SK-N-SH (cell line): ENCODE measurements at regions not wholly inside any gene's neighbourhood (a gene's known extent, or its start where the extent isn't known, plus 50 kb on each side); places are given as distances from the start of the nearest gene placed in this dataset.

Experiments used
- CTCF ChIA-PET: fragments of 300-600, 350-600 bp; formaldehyde crosslinking; extraction: SDS; loops from one replicate; lab custom pipeline; 2021; lab: Yijun Ruan, JAX
- POLR2A ChIA-PET: fragments of 350-600 bp; sonication (Branson Sonifier 250); formaldehyde crosslinking; extraction: SDS; loops from one replicate; lab custom pipeline; 2020; ENCODE audit warnings: antibody characterized with exemption, inconsistent platforms; lab: Yijun Ruan, JAX
- DNase-seq: peaks from one replicate; pipeline ENCODE4 v3.0.0; 2012
- H2AFZ ChIP-seq: fragments of 200-600 bp; sonication (generic); 2 replicates; pipeline ENCODE4 v1.8.1; 2016; ENCODE audit warnings: antibody characterized with exemption, mild to moderate bottlenecking, low read depth
- H3F3A ChIP-seq: fragments of 200-600 bp; sonication (generic); replicated peaks from 2 replicates; pipeline ENCODE3; 2016; ENCODE audit warnings: antibody characterized with exemption, mild to moderate bottlenecking; ENCODE audit not compliant: insufficient read depth
- H3K27ac ChIP-seq, 2 experiments: fragments of 200-500 bp in 1 of 2; fragments of 200-600 bp in 1 of 2; sonication (Bioruptor generic) in 1 of 2; sonication (generic), shearing (Covaris generic) in 1 of 2; 2 replicates each; pipeline versions ENCODE4 v1.5.1 to v1.6.1; 2014 to 2016; ENCODE audit warnings: low read depth in 2 of 2, inconsistent platforms in 1 of 2, low read length in 1 of 2, mild to moderate bottlenecking in 1 of 2, mixed read lengths in 1 of 2
- H3K27me3 ChIP-seq: fragments of 200-600 bp; sonication (generic), shearing (Covaris generic); 2 replicates; pipeline ENCODE4 v1.6.1; 2016; ENCODE audit warnings: mixed run types; ENCODE audit not compliant: insufficient read depth
- H3K36me3 ChIP-seq, 2 experiments: fragments of 200-500 bp in 1 of 2; fragments of 200-600 bp in 1 of 2; sonication (Bioruptor generic) in 1 of 2; sonication (generic) in 1 of 2; replicated peaks in 1 of 2; 2 replicates each; pipeline versions ENCODE3 to v1.5.1; 2014 to 2016; ENCODE audit warnings: low read length in 1 of 2, mild to moderate bottlenecking in 1 of 2; ENCODE audit not compliant: insufficient read depth in 2 of 2, control insufficient read depth in 1 of 2
- H3K4me1 ChIP-seq, 2 experiments: fragments of 200-500 bp in 1 of 2; fragments of 200-600 bp in 1 of 2; sonication (Bioruptor generic) in 1 of 2; sonication (generic), shearing (Covaris generic) in 1 of 2; 2 replicates each; pipeline versions ENCODE4 v1.5.1 to v1.6.1; 2014 to 2016; ENCODE audit warnings: low read depth in 1 of 2, low read length in 1 of 2, mixed run types in 1 of 2; ENCODE audit not compliant: insufficient read depth in 2 of 2, control insufficient read depth in 1 of 2
- H3K4me2 ChIP-seq: fragments of 200-600 bp; sonication (generic), shearing (Covaris generic); 2 replicates; pipeline ENCODE4 v1.6.1; 2017; ENCODE audit warnings: mixed run types
- H3K4me3 ChIP-seq, 2 experiments: fragments of 200-500 bp in 1 of 2; fragments of 200-600 bp in 1 of 2; sonication (Bioruptor generic) in 1 of 2; sonication (generic), shearing (Covaris generic) in 1 of 2; 2 replicates each; pipeline versions ENCODE4 v1.5.1 to v1.8.1; 2014 to 2016; ENCODE audit warnings: low read depth in 2 of 2, inconsistent platforms in 1 of 2, low read length in 1 of 2, mild to moderate bottlenecking in 1 of 2, mixed read lengths in 1 of 2, moderate library complexity in 1 of 2
- H3K79me2 ChIP-seq: fragments of 200-600 bp; sonication (generic); 2 replicates; pipeline ENCODE4 v1.8.1; 2017; ENCODE audit warnings: mild to moderate bottlenecking; ENCODE audit not compliant: insufficient read depth
- H3K9ac ChIP-seq: fragments of 200-600 bp; sonication (generic); 2 replicates; pipeline ENCODE4 v1.6.1; 2017; ENCODE audit warnings: mixed run types
- H3K9me2 ChIP-seq: fragments of 200-600 bp; sonication (generic); 2 replicates; pipeline ENCODE4 v1.6.1; 2017; ENCODE audit warnings: mixed run types
- H3K9me3 ChIP-seq: fragments of 200-600 bp; sonication (generic); 2 replicates; pipeline ENCODE4 v1.6.1; 2017; ENCODE audit warnings: mixed run types, mild to moderate bottlenecking, moderate library complexity
- H4K20me1 ChIP-seq: fragments of 200-600 bp; sonication (generic); 2 replicates; pipeline ENCODE4 v1.6.1; 2017; ENCODE audit warnings: mild to moderate bottlenecking, mixed run types; ENCODE audit not compliant: insufficient read depth
- CHD2 ChIP-seq: fragments of 150-350 bp; IDR thresholded peaks from 2 replicates; pipeline ENCODE4 v1.6.1; 2018; ENCODE audit warnings: low read length; ENCODE audit not compliant: partially characterized antibody
- ELF1 ChIP-seq: IDR thresholded peaks from 2 replicates; pipeline ENCODE4 v1.4.0; 2012
- FOXJ3 ChIP-seq: sonication (generic); formaldehyde crosslinking; IDR thresholded peaks from 2 replicates; pipeline ENCODE4 v1.5.1; 2020; ENCODE audit warnings: mild to moderate bottlenecking, missing genetic modification reagents
- FOXM1 ChIP-seq: IDR thresholded peaks from 2 replicates; pipeline ENCODE4 v1.4.0; 2012; ENCODE audit warnings: low read depth, mild to moderate bottlenecking
- GABPA ChIP-seq: IDR thresholded peaks from 2 replicates; pipeline ENCODE4 v1.4.0; 2012; ENCODE audit warnings: low read depth, mild to moderate bottlenecking
- NRF1 ChIP-seq: IDR thresholded peaks from 2 replicates; pipeline ENCODE4 v1.6.1; 2012; ENCODE audit warnings: low read depth, mild to moderate bottlenecking, low read length
- POLR2AphosphoS5 ChIP-seq: IDR thresholded peaks from 2 replicates; pipeline ENCODE4 v1.6.1; 2012; ENCODE audit warnings: low read depth, low read length
- RXRA ChIP-seq: IDR thresholded peaks from 2 replicates; pipeline ENCODE4 v1.4.0; 2012; ENCODE audit warnings: low read depth, mild to moderate bottlenecking, borderline replicate concordance
- SIN3A ChIP-seq: IDR thresholded peaks from 2 replicates; pipeline ENCODE4 v1.6.1; 2012; ENCODE audit warnings: low read depth, mild to moderate bottlenecking, low read length, moderate library complexity, borderline replicate concordance
- SMC3 ChIP-seq: IDR thresholded peaks from 2 replicates; pipeline ENCODE4 v1.6.1; 2012; ENCODE audit warnings: low read depth, low read length, improper control_type of control experiment
- TCF12 ChIP-seq: IDR thresholded peaks from 2 replicates; pipeline ENCODE4 v1.4.0; 2012
- TEAD4 ChIP-seq: IDR thresholded peaks from 2 replicates; pipeline ENCODE4 v1.4.0; 2012; ENCODE audit warnings: mild to moderate bottlenecking, borderline replicate concordance; ENCODE audit not compliant: insufficient read depth
- YY1 ChIP-seq: IDR thresholded peaks from 2 replicates; pipeline ENCODE4 v1.4.0; 2012; ENCODE audit warnings: low read depth, mild to moderate bottlenecking
- WGBS: methylation state at CpG from one replicate; pipeline ENCODE4 v1.1.6; 2017; ENCODE audit warnings: low lambda C conversion rate; 5-methylcytosine and 5-hydroxymethylcytosine counted together
- TF ChIP-seq, protein P1 (sequence below): IDR thresholded peaks from 2 replicates; pipeline ENCODE4 v1.6.1; 2012; ENCODE audit warnings: mild to moderate bottlenecking, low read depth, low read length, moderate library complexity
- TF ChIP-seq, protein P2 (sequence below): fragments of 150-350 bp; IDR thresholded peaks from 2 replicates; pipeline ENCODE4 v1.6.1; 2016; ENCODE audit warnings: mild to moderate bottlenecking, low read depth, low read length
- TF ChIP-seq, protein P3 (sequence below): IDR thresholded peaks from 2 replicates; pipeline ENCODE4; 2012

DNA sequence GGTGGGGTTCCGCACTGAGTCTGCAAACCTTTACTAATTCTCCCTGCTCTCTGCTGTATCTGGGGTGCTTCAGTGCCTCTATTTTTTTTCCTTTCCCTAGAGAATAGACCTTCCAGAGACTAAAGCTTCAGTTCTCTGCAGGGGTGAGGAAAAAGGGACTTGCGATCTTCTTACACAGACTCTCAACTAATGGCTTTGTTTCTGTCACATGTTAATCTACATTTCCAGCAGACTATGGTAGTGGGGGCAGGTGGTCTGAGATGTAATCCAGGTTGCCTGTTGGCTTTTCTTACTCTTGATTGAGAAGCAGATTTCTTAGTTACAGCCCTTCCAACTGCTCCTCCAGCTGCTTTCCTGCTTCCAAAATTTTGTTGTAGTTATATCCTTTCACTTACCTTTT lies 229.0 kb upstream of the NLRP1 start:
- peaks cover 28% of the 10 kb centered on the region; the same call in 1 of the 2 replicates for H3K27me3 ChIP-seq
- H3K36me3 ChIP-seq = no peaks in the 10 kb centered on the region
- WGBS = 30% methylated on average over 2 of the region's 2 CpGs
- no peaks in the 10 kb centered on the region for H3K9me2 ChIP-seq
- H3F3A ChIP-seq = no peaks in the 10 kb centered on the region
- H3K4me2 ChIP-seq = no peak overlapping the region
- TF ChIP-seq SIN3A = no peak
- no peak for TF ChIP-seq YY1
- no peak for TF ChIP-seq TEAD4
- TF ChIP-seq FOXM1 = no peak
- TF ChIP-seq, protein P1, sequence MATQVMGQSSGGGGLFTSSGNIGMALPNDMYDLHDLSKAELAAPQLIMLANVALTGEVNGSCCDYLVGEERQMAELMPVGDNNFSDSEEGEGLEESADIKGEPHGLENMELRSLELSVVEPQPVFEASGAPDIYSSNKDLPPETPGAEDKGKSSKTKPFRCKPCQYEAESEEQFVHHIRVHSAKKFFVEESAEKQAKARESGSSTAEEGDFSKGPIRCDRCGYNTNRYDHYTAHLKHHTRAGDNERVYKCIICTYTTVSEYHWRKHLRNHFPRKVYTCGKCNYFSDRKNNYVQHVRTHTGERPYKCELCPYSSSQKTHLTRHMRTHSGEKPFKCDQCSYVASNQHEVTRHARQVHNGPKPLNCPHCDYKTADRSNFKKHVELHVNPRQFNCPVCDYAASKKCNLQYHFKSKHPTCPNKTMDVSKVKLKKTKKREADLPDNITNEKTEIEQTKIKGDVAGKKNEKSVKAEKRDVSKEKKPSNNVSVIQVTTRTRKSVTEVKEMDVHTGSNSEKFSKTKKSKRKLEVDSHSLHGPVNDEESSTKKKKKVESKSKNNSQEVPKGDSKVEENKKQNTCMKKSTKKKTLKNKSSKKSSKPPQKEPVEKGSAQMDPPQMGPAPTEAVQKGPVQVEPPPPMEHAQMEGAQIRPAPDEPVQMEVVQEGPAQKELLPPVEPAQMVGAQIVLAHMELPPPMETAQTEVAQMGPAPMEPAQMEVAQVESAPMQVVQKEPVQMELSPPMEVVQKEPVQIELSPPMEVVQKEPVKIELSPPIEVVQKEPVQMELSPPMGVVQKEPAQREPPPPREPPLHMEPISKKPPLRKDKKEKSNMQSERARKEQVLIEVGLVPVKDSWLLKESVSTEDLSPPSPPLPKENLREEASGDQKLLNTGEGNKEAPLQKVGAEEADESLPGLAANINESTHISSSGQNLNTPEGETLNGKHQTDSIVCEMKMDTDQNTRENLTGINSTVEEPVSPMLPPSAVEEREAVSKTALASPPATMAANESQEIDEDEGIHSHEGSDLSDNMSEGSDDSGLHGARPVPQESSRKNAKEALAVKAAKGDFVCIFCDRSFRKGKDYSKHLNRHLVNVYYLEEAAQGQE = no peak
- no peak for TF ChIP-seq ELF1
- TF ChIP-seq POLR2AphosphoS5 = no peak
- TF ChIP-seq NRF1 = no peak
- no peak for TF ChIP-seq CHD2
- TF ChIP-seq RXRA = no peak
- no peak for TF ChIP-seq SMC3
- TF ChIP-seq GABPA = no peak
- TF ChIP-seq, protein P2, sequence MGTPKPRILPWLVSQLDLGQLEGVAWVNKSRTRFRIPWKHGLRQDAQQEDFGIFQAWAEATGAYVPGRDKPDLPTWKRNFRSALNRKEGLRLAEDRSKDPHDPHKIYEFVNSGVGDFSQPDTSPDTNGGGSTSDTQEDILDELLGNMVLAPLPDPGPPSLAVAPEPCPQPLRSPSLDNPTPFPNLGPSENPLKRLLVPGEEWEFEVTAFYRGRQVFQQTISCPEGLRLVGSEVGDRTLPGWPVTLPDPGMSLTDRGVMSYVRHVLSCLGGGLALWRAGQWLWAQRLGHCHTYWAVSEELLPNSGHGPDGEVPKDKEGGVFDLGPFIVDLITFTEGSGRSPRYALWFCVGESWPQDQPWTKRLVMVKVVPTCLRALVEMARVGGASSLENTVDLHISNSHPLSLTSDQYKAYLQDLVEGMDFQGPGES = no peak
- no peak for TF ChIP-seq TCF12
- TF ChIP-seq, protein P3, sequence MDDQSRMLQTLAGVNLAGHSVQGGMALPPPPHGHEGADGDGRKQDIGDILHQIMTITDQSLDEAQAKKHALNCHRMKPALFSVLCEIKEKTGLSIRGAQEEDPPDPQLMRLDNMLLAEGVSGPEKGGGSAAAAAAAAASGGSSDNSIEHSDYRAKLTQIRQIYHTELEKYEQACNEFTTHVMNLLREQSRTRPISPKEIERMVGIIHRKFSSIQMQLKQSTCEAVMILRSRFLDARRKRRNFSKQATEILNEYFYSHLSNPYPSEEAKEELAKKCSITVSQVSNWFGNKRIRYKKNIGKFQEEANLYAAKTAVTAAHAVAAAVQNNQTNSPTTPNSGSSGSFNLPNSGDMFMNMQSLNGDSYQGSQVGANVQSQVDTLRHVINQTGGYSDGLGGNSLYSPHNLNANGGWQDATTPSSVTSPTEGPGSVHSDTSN = no peak
- TF ChIP-seq FOXJ3 (CRISPR knock-in tag) = no peak
- H4K20me1 ChIP-seq = no peaks in the 10 kb centered on the region
- DNase-seq = no peak
- no peaks in the 10 kb centered on the region for H3K9me3 ChIP-seq
- H2AFZ ChIP-seq = no peak overlapping the region
- H3K9ac ChIP-seq = no peak overlapping the region
- H3K4me1 ChIP-seq = no peaks in the 10 kb centered on the region
- CTCF ChIA-PET = interaction anchor here (1.0 kb wide), 1 partner anchor 12 kb away, joined by 4 read pairs; no protein-coding TSS in a partner anchor
- H3K4me3 ChIP-seq = no peak overlapping the region
- H3K27ac ChIP-seq = no peak overlapping the region
- POLR2A ChIA-PET = no interaction called here
- no peaks in the 10 kb centered on the region for H3K79me2 ChIP-seq
